NCI-H2227 (cell line): ENCODE measurements at regions not wholly inside any gene's neighbourhood (a gene's known extent, or its start where the extent isn't known, plus 50 kb on each side); places are given as distances from the start of the nearest gene placed in this dataset.

ENCODE experiments used
- DNase-seq: peaks from one replicate; lab custom pipeline; 2025; ENCODE audit not compliant: unreplicated experiment; lab: John Stamatoyannopoulos, UW

DNA sequence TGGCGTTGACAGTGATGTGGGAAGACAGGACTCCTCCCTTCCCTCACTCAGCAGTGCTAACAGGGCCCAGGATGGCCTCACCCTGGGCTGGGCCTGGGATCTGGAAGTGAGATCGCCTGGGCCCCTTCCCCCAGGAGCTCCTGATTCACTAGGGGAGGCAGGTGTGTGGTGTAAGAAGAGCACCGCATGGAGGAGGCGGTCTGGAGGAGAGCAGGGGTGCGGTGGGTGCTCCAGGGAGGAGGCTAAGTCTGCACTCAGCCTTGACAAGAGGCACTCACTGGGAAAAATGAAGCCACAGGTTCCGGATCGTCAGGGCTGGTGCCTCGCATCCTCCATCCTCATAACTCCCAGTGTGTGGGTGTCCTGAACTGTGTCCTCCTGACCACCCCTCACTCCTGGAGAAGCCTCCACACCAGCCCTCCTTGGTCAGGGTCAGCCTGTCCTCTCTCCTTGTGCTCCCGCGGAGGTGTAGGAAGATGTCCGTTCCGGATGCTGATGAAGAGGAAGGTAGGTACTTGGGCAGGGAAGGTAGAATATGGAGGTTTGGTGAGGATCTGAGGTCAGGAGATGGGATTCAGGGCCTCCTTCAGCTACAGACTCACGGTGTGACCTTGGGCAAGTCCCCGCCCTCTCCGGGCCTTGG, 142.1 kb upstream of the WNT4 start:
- no peak for DNase-seq

- DNase-seq = no peak
Observed at GRCh38 chr1:22285549-22286396, 142.9 kb upstream of the WNT4 start.

- DNase-seq = no peak
Observed at GRCh38 chr1:22286491-22286890, 143.6 kb upstream of the WNT4 start.

DNA sequence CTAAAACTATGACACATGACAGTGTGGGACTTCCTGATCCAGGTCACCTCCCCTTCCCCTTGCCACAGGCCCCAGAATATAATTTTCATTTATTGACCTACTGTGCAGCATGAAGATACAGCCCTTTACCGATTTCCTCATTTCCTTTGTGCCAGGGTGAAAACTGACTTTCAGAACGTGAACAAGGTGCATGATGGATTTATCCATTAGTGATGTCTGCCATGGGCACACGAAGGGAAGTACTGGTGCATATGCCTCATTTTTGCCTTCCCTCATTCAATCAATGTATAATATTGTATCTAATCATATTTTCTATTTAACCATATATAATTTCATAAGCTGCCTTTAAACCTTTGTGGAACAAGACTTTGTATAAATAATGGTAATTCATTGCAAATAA, 144.4 kb upstream of the WNT4 start:
- DNase-seq = no peak

- DNase-seq = no peak
Observed at GRCh38 chr1:22287946-22288520, 145.1 kb upstream of the WNT4 start.

DNA sequence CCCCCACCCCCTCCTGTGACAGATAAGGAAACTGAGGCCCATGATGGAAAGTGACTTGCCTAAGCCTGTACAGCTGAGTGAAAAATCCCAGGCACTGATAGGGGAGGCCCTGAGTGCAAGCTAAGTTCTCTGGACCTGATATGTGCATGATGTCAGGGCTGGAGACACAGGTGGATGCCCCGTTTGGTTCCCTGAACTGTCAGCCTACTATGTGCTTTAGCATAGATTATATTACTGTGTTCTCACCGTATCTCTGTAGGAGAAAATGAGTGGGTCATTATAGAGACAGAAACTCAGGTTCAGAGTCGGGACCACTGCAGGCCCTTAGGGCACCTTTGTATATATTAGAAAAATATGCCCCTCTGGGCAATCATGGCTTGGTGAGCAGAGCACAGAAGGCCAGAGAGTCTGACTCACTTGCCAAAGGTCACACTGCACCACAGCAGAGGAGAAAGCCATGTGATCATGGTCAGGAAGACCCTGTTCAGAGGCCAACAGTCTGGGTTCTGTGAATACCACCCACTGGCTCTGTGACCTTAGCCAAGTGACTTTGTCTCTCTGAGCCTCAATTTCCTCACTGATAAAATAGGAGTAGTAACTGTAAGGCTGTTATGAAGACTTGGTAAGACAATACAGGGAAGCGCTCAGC, 145.8 kb upstream of the WNT4 start:
- no peak for DNase-seq

GRCh38 chr1:22289307-22289995, 146.6 kb upstream of the WNT4 start:
- no peak for DNase-seq

GRCh38 chr1:22290157-22290556, 147.3 kb upstream of the WNT4 start:
- no peak for DNase-seq

- no peak for DNase-seq
Observed at GRCh38 chr1:22290611-22291010, 147.7 kb upstream of the WNT4 start.

GRCh38 chr1:22291057-22291456, 148.2 kb upstream of the WNT4 start:
- no peak for DNase-seq

GRCh38 chr1:22291494-22291893, 148.6 kb upstream of the WNT4 start:
- no peak for DNase-seq

- DNase-seq = peak; percentile 15
Observed at GRCh38 chr1:22292011-22292788, 149.3 kb upstream of the WNT4 start.

GRCh38 chr1:22295396-22295795, 152.5 kb upstream of the WNT4 start:
- no peak for DNase-seq

- DNase-seq = no peak
Observed at GRCh38 chr1:22295856-22296255, 153.0 kb upstream of the WNT4 start.

DNA sequence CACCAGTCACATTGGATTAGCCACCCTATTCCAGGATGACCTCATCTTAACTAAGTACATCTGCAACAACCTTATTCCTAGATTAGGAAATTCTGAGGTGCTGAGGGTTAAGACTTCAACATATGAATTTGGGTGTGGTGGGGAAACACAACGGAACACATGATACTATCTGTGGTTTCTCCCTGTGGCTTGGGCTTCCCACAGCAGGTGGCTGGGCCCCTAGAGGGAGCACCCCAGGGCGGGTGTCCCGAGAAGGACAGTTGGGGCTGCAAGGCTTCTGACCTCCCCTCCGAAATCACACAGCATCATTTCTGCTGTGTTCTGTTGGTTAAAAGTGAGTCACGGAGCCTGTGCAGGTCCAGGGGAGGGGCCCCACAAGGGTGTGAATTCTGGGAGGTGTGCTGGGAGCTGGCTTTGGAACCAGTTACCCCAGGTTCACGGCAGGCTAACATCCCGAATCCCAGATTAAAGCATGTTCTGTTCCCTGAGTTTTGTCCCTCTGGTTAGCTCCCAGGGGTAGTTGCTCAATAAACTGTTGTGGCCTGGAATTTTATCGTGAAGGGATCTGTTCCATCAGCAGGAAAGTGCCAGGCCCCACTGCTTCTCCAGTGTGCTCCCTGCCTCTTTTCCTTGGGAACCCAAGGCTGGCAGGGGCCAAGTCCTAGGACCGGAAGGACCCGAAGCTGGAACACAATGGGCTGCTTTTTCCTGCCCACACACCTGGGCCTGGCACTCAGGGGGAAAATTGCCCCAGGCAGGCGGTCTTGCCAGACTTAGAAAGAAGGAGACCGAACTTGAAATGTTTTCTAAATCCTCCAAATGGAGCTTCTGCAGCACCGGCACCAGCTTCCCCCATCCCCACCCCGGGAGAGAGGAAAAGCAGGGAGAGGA, 154.0 kb upstream of the WNT4 start:
- no peak for DNase-seq

GRCh38 chr1:22297999-22298398, 153.7 kb upstream of the ZBTB40 start:
- no peak for DNase-seq

- DNase-seq = peak; percentile 11
Observed at GRCh38 chr1:22303816-22304215, 147.8 kb upstream of the ZBTB40 start.

DNA sequence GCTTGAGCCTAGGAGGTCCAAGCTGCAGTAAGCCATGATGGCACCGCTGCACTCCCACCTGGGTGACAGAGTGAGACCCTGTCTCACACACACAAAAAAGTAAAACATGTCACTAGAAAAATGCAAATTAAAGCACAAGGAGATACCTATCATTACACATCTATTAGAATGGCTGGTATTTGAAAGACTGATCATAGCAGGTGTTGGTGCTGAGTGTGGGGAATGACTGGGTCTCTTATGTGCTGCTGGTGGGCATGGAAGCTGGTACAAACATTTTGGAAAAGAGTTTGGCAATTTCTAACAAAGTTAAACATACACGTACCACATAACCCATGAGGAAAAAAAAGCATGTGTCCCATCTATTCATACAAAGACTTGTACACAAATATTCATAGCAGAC, 142.1 kb upstream of the ZBTB40 start:
- no peak for DNase-seq

GRCh38 chr1:22311461-22311860, 140.2 kb upstream of the ZBTB40 start:
- DNase-seq = no peak
